Natural killer cell (primary cell): ENCODE measurements at regions not wholly inside any gene's neighbourhood (a gene's known extent, or its start where the extent isn't known, plus 50 kb on each side); places are given as distances from the start of the nearest gene placed in this dataset.

ENCODE experiments used
- ATAC-seq, 3 donors: fragments of 150-1000 bp in 2 of 3; fragments of 200-7000 bp in 1 of 3; cut with Tn5 transposase; 1 replicate in 1 of 3; 2 replicates in 2 of 3; pipeline ENCODE4 v1.10.0; 2021; ENCODE audit warnings: mild to moderate bottlenecking in 2 of 3, moderate library complexity in 2 of 3
- DNase-seq, 2 donors: peaks; one replicate each; pipeline versions ENCODE4 v3.0.0 to v3.0.0-alpha.2; 2013 to 2021; ENCODE audit warnings: mixed read lengths in 1 of 2
- H3K27ac ChIP-seq: one replicate; pipeline ENCODE4 v1.5.1; 2013; ENCODE audit warnings: mild to moderate bottlenecking, low read length
- H3K27me3 ChIP-seq: one replicate; pipeline ENCODE4 v1.6.1; 2013; ENCODE audit warnings: low read length; ENCODE audit not compliant: control insufficient read depth, insufficient read depth
- H3K36me3 ChIP-seq: one replicate; pipeline ENCODE4 v1.6.1; 2013; ENCODE audit warnings: low read length; ENCODE audit not compliant: control insufficient read depth, insufficient read depth
- H3K4me1 ChIP-seq: one replicate; pipeline ENCODE4 v1.6.1; 2013; ENCODE audit warnings: low read length; ENCODE audit not compliant: control insufficient read depth, insufficient read depth
- H3K4me3 ChIP-seq: one replicate; pipeline ENCODE4 v1.5.1; 2013; ENCODE audit warnings: low read length
- H3K9me3 ChIP-seq: one replicate; pipeline ENCODE4 v1.6.1; 2013; ENCODE audit warnings: low read length; ENCODE audit not compliant: control insufficient read depth, insufficient read depth
- H3K27ac Mint-ChIP-seq, 2 donors: one replicate each; pipeline ENCODE4 v1.8.0; 2022; ENCODE audit warnings: mild to moderate bottlenecking in 2 of 2, mixed read lengths in 2 of 2, moderate library complexity in 1 of 2
- H3K27me3 Mint-ChIP-seq, 2 donors: one replicate each; pipeline ENCODE4 v1.8.0; 2022; ENCODE audit warnings: low read depth in 2 of 2, mixed read lengths in 2 of 2
- H3K36me3 Mint-ChIP-seq: one replicate; pipeline ENCODE4 v1.8.0; 2022; ENCODE audit warnings: mixed read lengths
- H3K4me1 Mint-ChIP-seq, 2 donors: one replicate each; pipeline ENCODE4 v1.8.0; 2022; ENCODE audit warnings: mixed read lengths in 2 of 2
- H3K4me3 Mint-ChIP-seq: one replicate; pipeline ENCODE4 v1.8.0; 2022; ENCODE audit warnings: mild to moderate bottlenecking, moderate library complexity, mixed read lengths
- H3K9me3 Mint-ChIP-seq, 2 donors: one replicate each; pipeline ENCODE4 v1.8.0; 2022; ENCODE audit warnings: mixed read lengths in 2 of 2
- CTCF ChIP-seq: fragments of 200-600 bp; IDR thresholded peaks from one replicate; pipeline ENCODE4 v1.8.0; 2022; ENCODE audit warnings: antibody characterized with exemption
- WGBS: methylation state at CpG from one replicate; pipeline ENCODE4 v1.1.7; 2013; ENCODE audit warnings: missing lambda C conversion rate; ENCODE audit not compliant: insufficient coverage; 5-methylcytosine and 5-hydroxymethylcytosine counted together
- intact Hi-C: fragments of 100-400 bp; cut with micrococcal nuclease; formaldehyde crosslinking; loops from one replicate; pipeline ENCODE4 v1.14.2; 2022

- 63% methylated on average over 3 of the region's 3 CpGs for WGBS
- ATAC-seq: no peak
- Histone ChIP-seq H3K4me3 (no peak overlapping the region), H3K27me3 (no peaks in the 10 kb centered on the region), H3K36me3 (no peaks in the 10 kb centered on the region), H3K9me3 (peaks cover 5% of the 10 kb centered on the region), H3K27ac (no peak overlapping the region), H3K4me1 (no peaks in the 10 kb centered on the region)
- Mint-ChIP-seq H3K4me3 (no peak overlapping the region), H3K36me3 (no peaks in the 10 kb centered on the region), H3K9me3 (peaks cover 2 to 3% of the 10 kb centered on the region in 2 donors), H3K4me1 (no peaks in the 10 kb centered on the region), H3K27me3 (peaks cover 24 to 26% of the 10 kb centered on the region in 2 donors), H3K27ac (no peak overlapping the region)
- TF ChIP-seq CTCF: no peak
- no peak for DNase-seq
- intact Hi-C loops: no loop called here
Observed at GRCh38 chr1:37281354-37281753, 193.0 kb upstream of the ZC3H12A start.

- Histone ChIP-seq H3K36me3 (no peaks in the 10 kb centered on the region), H3K27me3 (no peaks in the 10 kb centered on the region), H3K27ac (no peak overlapping the region), H3K4me1 (no peaks in the 10 kb centered on the region), H3K4me3 (no peak overlapping the region), H3K9me3 (peaks cover 5% of the 10 kb centered on the region)
- ATAC-seq: no peak
- Mint-ChIP-seq H3K4me3 (no peak overlapping the region), H3K27ac (no peak overlapping the region), H3K9me3 (peaks cover 2 to 3% of the 10 kb centered on the region in 2 donors), H3K4me1 (no peaks in the 10 kb centered on the region), H3K36me3 (no peaks in the 10 kb centered on the region), H3K27me3 (peaks cover 18 to 24% of the 10 kb centered on the region in 2 donors)
- 71% methylated on average over 5 of the region's 6 CpGs for WGBS
- TF ChIP-seq CTCF: no peak
- DNase-seq: no peak
- intact Hi-C loops: no loop called here
Observed at GRCh38 chr1:37282764-37283163, 191.6 kb upstream of the ZC3H12A start.

GRCh38 chr1:37284053-37284452 lies 190.3 kb upstream of the ZC3H12A start:
- WGBS: 79% methylated on average over 4 of the region's 4 CpGs
- H3K9me3 ChIP-seq: peaks cover 5% of the 10 kb centered on the region
- no peak for TF ChIP-seq CTCF
- intact Hi-C loops: no loop called here
- peaks cover 2 to 3% of the 10 kb centered on the region in 2 donors for H3K9me3 Mint-ChIP-seq
- ATAC-seq (no peak), DNase-seq (no peak)
- peaks cover 1% of the 10 kb centered on the region for H3K4me1 ChIP-seq
- no peaks in the 10 kb centered on the region for H3K4me1 Mint-ChIP-seq
- peaks cover 25 to 28% of the 10 kb centered on the region in 2 donors for H3K27me3 Mint-ChIP-seq
- no peaks in the 10 kb centered on the region for H3K36me3 Mint-ChIP-seq
- no peak overlapping the region for H3K4me3 ChIP-seq
- no peak overlapping the region for H3K27ac Mint-ChIP-seq
- H3K27ac ChIP-seq: no peak overlapping the region
- no peaks in the 10 kb centered on the region for H3K27me3 ChIP-seq
- H3K4me3 Mint-ChIP-seq: no peak overlapping the region
- H3K36me3 ChIP-seq: no peaks in the 10 kb centered on the region

- DNase-seq (no peak), ATAC-seq (no peak)
- Histone ChIP-seq H3K36me3 (no peaks in the 10 kb centered on the region), H3K27ac (no peak overlapping the region), H3K4me1 (peaks cover 12% of the 10 kb centered on the region), H3K4me3 (no peak overlapping the region), H3K27me3 (no peaks in the 10 kb centered on the region), H3K9me3 (no peaks in the 10 kb centered on the region)
- 83% methylated on average over 4 of the region's 4 CpGs for WGBS
- Mint-ChIP-seq H3K27ac (no peak overlapping the region), H3K4me1 (no peaks in the 10 kb centered on the region), H3K4me3 (no peak overlapping the region), H3K9me3 (no peaks in the 10 kb centered on the region), H3K36me3 (no peaks in the 10 kb centered on the region), H3K27me3 (peaks cover 11 to 15% of the 10 kb centered on the region in 2 donors)
- TF ChIP-seq CTCF: no peak
- intact Hi-C loops: no loop called here
Observed at GRCh38 chr1:37286881-37287280, 187.5 kb upstream of the ZC3H12A start.
